ENCODE measurements at regions not wholly inside any gene's neighbourhood (a gene's known extent, or its start where the extent isn't known, plus 50 kb on each side); places are given as distances from the start of the nearest gene placed in this dataset.

DNA sequence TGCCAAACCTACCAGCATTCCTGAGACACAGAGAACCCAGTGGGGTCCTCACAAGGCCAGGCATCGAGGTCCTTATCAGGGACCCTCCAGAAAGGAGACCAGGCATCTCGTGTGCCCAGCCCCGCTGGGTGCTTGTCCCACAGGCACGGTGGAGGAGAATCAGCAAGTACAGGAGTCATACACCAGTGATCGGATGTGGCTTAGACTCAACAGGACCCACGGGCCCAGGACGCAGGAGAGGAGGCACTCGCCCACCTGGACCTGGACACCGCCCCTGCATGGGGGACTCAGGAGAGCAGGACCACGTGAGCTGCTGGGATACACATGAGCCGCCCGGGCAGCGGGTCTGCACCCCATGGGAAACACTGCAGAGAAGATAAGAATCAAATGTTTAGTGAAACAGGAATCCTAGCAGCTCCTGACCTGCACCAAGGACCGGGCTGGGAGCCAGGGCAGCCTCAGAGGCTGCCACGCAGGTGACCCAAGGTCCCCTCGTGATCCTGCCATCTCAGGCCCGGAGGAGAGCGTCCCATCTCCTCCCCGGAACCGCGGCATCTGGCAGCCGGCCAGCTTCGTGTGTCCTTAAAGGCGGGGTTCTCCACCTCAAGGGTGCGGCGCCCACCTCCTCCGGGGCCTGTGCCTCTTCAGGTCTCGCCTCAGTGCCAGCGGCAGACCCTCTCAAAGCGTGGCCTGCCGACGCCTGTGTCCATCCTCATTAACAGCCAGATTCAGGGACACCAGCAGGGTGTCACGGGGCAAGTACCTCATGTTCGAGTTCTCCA lies 59.2 kb downstream of the FOXL3 start:
- TF ChIP-seq POLR2AphosphoS5 (IDR thresholded peaks at IDR 0.05): no peak
- TF ChIP-seq CTCF (IDR thresholded peaks at IDR 0.05): no peak

Data from breast epithelium (tissue), 3 donors.